GM18520 (cell line): ENCODE measurements at regions not wholly inside any gene's neighbourhood (a gene's known extent, or its start where the extent isn't known, plus 50 kb on each side); places are given as distances from the start of the nearest gene placed in this dataset.
"Not testable (repeated sequence)": the region's sequence is repeated elsewhere in the genome, so short reads cannot be mapped to it uniquely, and the experiment has no call there.

ENCODE experiments used
- ATAC-seq: cut with Tn5 transposase; IDR thresholded peaks from one replicate; pipeline ENCODE4 v1.9.1; 2021; ENCODE audit not compliant: unreplicated experiment

DNA sequence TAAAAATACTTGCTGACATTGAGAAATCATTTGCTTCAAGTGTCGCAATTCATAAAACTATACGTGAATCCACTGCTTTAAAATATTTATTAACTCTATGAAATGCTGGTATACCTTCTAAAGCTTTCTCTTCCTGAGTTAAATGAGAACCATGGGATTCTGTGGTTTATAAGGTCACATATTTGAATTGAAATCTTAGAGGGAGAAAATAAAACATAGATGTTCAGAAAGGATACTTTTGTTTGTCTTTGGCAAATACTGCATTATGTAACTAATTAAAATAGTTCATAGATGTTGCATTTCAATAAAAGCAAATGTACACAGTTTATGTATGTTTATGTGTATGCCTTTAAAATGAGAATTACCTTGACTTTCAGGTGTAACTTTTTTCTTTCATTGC is 250.1 kb downstream of the FAM170A start:
- ATAC-seq = no peak

DNA sequence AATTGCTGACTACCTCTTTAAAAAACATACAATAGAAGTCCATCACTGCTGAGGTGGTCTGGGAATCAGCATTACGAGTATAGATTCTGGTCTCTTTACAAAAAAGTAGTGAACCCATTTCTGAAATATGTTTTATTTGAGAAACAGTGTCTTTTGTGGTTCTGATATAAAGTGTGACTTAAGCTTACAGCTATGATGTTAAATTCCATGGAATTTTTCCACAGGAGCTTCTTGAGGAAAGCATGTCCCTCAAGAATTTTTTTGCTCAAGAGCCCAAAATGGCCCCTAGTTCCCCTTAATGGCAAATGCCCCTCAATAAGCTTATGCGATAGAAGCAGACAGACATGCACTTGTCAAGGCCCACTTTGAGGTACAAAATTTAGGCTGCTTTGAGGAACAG is 265.7 kb downstream of the FAM170A start:
- ATAC-seq = no peak

- ATAC-seq = no peak
Measured at GRCh38 chr5:119896826-119897536, 267.6 kb downstream of the FAM170A start.

DNA sequence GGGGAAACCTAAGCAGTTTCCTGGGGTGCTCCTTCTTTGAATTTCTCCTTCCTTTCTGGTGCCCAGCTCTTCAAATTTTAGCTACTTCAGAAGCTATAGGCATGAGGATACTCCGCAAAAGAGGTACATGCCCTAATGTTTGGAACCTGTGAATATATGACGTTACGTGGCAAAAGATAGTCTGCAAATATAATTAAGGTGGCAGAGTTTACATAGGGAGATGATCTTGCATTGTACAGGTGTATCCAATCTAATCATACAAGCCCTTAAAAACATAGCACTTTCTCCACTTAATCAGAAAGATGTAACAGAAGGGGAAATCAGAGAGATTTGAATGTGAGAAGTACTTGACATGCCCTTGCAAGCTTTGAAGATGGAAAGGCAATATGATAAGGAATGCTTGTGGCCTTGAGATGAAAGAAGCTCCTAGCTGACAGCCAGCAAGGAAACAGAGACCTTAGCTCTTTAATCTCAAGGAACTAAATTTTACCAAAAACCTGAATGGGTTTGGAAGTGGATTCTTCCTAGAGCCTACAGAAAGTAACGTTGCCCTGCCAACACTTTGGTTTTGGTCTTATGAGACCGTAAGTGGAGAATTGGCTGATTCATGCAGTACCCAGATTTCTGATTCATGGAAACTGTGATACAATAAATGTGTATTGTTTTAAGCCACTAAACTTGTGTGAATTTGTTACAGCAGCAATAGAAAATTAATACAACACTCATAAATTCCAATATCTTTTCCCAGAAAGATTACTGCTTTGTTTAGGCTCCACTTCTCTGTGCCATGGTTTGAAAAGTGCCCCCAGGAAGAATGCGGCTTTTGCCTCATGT is 268.4 kb downstream of the FAM170A start:
- no peak for ATAC-seq

- no peak for ATAC-seq
Measured at GRCh38 chr5:119899981-119900380, 270.6 kb downstream of the FAM170A start.

- no peak for ATAC-seq
Measured at GRCh38 chr5:119902593-119902992, 273.2 kb downstream of the FAM170A start.

DNA sequence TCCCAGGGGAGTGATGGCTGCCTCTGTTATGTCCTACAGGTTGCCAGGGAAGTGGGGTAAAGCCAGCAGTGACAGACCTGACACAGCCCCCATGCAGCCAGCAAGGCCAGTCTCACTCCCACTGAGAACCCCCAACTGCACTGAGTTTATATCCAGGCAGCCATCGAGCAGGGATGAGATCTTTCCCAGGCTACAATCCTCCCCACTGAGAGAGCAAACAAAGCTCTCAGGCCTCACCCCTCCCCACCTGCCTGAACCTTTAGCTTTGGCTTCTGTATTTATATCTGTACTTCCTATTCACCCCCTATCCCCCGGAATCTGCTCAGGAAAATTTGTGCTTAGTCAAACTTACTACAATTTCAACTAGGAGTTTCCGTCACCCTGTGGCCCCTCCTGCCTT is 284.1 kb downstream of the FAM170A start:
- no peak for ATAC-seq

DNA sequence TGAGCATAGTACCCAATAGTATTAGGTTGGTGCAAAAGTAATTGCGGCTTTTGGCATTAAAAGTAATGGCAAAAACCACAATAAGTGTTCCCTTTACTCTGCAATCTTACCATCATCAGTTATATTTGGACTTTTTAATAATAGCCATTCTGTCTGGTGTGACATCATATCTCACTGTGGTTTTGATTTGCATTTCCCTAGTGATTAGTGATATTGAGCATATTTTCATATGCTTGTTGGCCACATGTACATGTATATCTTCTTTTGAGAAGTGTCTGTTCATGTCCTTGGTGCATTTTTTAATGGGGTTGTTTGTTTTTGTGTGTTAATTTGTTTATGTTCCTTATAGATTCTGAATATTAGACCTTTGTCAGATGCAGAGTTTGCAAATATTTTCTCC is 289.9 kb downstream of the FAM170A start:
- no peak for ATAC-seq

- ATAC-seq = no peak
Measured at GRCh38 chr5:119926301-119926700, 296.9 kb downstream of the FAM170A start.

- ATAC-seq = no peak
Measured at GRCh38 chr5:119928974-119929373, 299.6 kb downstream of the FAM170A start.

- no peak for ATAC-seq
Measured at GRCh38 chr5:119930490-119930889, 301.1 kb downstream of the FAM170A start.

GRCh38 chr5:119943148-119943547 is 313.8 kb downstream of the FAM170A start:
- ATAC-seq = no peak

GRCh38 chr5:119945691-119946090 is 316.3 kb downstream of the FAM170A start:
- ATAC-seq = no peak

- ATAC-seq = no peak
Measured at GRCh38 chr5:119948162-119948561, 318.8 kb downstream of the FAM170A start.

DNA sequence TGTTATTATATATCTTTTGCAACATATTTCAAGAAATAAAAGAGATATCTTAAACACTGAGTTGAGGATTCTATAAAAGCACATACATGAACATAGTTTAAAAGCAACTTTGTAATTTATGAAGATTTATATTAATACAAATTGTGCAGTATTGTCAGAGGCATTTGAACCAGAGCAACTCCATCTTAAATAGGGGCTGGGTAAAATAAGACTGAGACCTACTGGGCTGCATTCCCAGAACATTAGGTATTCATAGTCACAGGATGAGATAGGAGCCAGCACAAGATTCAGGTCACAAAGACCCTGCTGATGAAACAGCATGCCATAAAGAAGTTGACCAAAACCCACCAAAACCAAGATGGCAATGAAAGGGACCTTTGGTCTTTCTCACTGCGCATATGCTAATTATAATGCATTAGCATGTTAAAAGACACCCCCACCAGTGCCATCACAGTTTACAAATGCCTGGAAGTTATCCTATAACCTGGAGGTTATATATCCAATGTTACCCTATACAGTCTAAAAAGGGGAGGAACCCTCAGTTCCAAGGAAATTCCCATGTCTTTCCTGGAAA is 320.2 kb downstream of the FAM170A start:
- no peak for ATAC-seq

DNA sequence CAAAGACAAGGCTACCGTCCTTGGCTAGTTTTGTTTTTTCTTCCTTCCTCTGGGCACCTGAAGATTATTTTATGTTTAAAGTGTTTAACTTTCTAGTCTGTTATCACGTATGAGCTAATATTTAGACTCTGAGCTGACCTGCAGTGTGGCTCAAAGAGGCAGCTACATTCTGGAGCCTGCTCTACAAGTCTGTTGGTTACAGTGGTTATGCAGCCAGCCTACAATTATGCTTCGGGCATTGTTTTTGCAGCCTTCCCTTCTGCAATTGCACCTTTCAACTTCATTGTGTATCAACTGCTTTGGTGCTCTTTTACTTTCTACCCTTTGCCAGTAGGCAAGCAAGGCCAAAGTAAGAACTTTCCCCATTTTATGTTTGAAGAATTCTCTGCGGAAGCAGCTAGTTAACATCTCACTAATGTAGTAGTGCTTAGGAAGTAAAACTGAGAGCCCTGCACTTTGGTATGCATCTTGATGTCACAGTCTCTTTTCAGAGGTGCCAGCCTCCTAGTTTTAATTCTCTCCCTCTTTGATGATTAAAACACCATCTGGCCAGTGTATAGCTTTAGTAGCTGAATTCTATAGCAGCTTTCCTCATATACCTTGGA is 322.1 kb downstream of the FAM170A start:
- no peak for ATAC-seq

- ATAC-seq = no peak
Measured at GRCh38 chr5:119953474-119953873, 324.1 kb downstream of the FAM170A start.

DNA sequence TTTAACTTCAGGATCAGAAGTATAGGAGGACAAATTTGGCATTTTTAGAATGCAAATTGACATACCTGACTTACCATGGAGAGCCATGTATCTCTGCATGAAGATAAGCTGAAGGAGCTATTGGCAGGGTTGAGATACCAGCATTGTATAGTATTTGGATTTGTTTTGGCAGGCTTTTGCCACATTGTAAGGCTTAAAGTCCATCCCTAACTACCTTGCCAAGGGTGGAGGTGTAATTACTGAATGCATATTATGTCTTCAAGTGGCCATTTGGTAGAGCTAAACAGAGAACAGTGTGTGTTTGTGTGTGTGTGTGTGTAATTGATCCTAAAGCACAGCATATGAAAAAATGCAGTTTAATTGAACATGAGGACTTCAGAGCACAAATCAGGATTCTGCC is 324.7 kb downstream of the FAM170A start:
- no peak for ATAC-seq

GRCh38 chr5:119961993-119962392 is 332.6 kb downstream of the FAM170A start:
- ATAC-seq = no peak

GRCh38 chr5:119966028-119966427 is 336.7 kb downstream of the FAM170A start:
- ATAC-seq = no peak

DNA sequence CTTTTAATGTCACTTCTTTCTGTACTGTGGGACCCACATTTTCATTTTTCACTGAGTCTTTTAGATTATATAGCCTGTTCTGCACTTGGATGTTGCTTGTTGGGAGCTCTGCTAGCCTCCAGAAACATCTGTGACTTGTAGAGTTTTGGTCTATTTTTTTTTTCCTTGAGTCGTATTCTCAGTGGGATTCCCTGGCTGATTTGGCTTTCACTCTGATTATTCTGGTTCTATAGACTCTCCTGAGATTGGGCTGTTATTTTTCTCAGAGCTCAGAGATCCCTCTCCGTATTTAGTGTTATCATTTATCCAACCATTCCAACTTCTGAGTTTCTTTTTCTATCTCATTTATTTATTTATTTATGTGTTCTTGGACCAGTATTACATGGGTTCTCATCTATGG is 339.3 kb downstream of the FAM170A start:
- no peak for ATAC-seq

DNA sequence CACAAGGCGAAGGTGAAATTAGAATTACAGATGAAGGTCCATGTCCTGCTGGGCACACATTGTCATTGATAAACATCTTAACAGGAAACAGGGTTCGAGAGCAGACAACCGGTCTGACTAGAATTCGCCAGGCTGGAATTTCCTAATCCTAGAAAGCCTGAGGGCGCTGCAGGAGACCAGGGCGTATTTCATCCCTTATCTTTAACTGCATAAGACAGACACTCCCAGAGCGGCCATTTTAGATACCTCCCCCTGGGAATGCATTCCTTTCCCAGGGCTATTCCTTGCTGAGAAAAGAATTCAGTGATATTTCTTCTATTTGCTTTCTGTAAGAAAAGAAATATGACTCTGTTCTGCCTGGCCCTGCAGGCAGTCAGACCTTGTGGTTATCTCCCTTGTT is 357.7 kb downstream of the FAM170A start:
- ATAC-seq = not testable (repeated sequence)
